Stimulated activated CD4-positive, alpha-beta T cell treated with anti-CD3 and anti-CD28 coated beads, Interleukin-1b, Interleukin-23, amount 100 ng/mL, for 24 hours (primary cell): ENCODE measurements at regions not wholly inside any gene's neighbourhood (a gene's known extent, or its start where the extent isn't known, plus 50 kb on each side); places are given as distances from the start of the nearest gene placed in this dataset.
"Not testable (repeated sequence)": the region's sequence is repeated elsewhere in the genome, so short reads cannot be mapped to it uniquely, and the experiment has no call there.

Experiments
- DNase-seq, 4 experiments: peaks; one replicate each; pipeline ENCODE4 v3.0.0-alpha.2; 2020; ENCODE audit warnings: low read depth in 4 of 4, low spot score in 1 of 4

GRCh38 chr13:76829572-76830327 is 56.5 kb downstream of the KCTD12 start:
- no peak for DNase-seq

GRCh38 chr13:76828316-76828741 is 57.9 kb downstream of the KCTD12 start:
- no peak for DNase-seq

GRCh38 chr13:76826527-76826926 is 59.7 kb downstream of the KCTD12 start:
- no peak for DNase-seq

GRCh38 chr13:76825430-76825829 is 60.8 kb downstream of the KCTD12 start:
- no peak for DNase-seq

GRCh38 chr13:76823969-76824368 is 62.2 kb downstream of the KCTD12 start:
- no peak for DNase-seq

- DNase-seq = no peak
Observed at GRCh38 chr13:76822698-76823267, 63.4 kb downstream of the KCTD12 start.

GRCh38 chr13:76821222-76821621 is 65.0 kb downstream of the KCTD12 start:
- not testable (repeated sequence) for DNase-seq

GRCh38 chr13:76820759-76821158 is 65.4 kb downstream of the KCTD12 start:
- DNase-seq = no peak

GRCh38 chr13:76816394-76816793 is 69.8 kb downstream of the KCTD12 start:
- DNase-seq = no peak

- no peak for DNase-seq
Observed at GRCh38 chr13:76815344-76815743, 70.9 kb downstream of the KCTD12 start.

GRCh38 chr13:76813891-76814290 is 72.3 kb downstream of the KCTD12 start:
- DNase-seq = no peak

GRCh38 chr13:76813000-76813691 is 73.1 kb downstream of the KCTD12 start:
- DNase-seq = no peak

GRCh38 chr13:76812206-76812897 is 73.9 kb downstream of the KCTD12 start:
- DNase-seq = no peak

GRCh38 chr13:76809389-76809788 is 76.8 kb downstream of the KCTD12 start:
- no peak for DNase-seq

- DNase-seq = no peak
Observed at GRCh38 chr13:76808927-76809326, 77.3 kb downstream of the KCTD12 start.

- DNase-seq = no peak
Observed at GRCh38 chr13:76804801-76805200, 81.4 kb downstream of the KCTD12 start.

GRCh38 chr13:76803831-76804230 is 82.4 kb downstream of the KCTD12 start:
- DNase-seq = no peak

GRCh38 chr13:76800943-76801342 is 85.3 kb downstream of the KCTD12 start:
- no peak for DNase-seq

GRCh38 chr13:76799696-76800095 is 86.5 kb downstream of the KCTD12 start:
- no peak for DNase-seq

- no peak for DNase-seq
Observed at GRCh38 chr13:76798037-76798436, 88.2 kb downstream of the KCTD12 start.

- DNase-seq = no peak
Observed at GRCh38 chr13:76797361-76797760, 88.8 kb downstream of the KCTD12 start.

GRCh38 chr13:76796851-76797250 is 89.4 kb downstream of the KCTD12 start:
- DNase-seq = no peak
